Body of pancreas (tissue), 4 donors: ENCODE measurements at regions not wholly inside any gene's neighbourhood (a gene's known extent, or its start where the extent isn't known, plus 50 kb on each side); places are given as distances from the start of the nearest gene placed in this dataset.

Experiments used
- POLR2A ChIP-seq, 3 donors: fragments of 450-650 bp; IDR thresholded peaks; one replicate each; pipeline ENCODE4 v1.6.1; 2016; ENCODE audit warnings: antibody characterized with exemption in 3 of 3, mild to moderate bottlenecking in 2 of 3
- TF ChIP-seq, protein P1 (sequence below), 7 experiments: fragments of 450-650 bp in 4 of 7; fragments of 200-600 bp in 3 of 7; sonication (generic) in 3 of 7; IDR thresholded peaks; one replicate each; pipeline ENCODE4 v1.5.1; 2016 to 2019; ENCODE audit warnings: antibody characterized with exemption in 7 of 7

DNA sequence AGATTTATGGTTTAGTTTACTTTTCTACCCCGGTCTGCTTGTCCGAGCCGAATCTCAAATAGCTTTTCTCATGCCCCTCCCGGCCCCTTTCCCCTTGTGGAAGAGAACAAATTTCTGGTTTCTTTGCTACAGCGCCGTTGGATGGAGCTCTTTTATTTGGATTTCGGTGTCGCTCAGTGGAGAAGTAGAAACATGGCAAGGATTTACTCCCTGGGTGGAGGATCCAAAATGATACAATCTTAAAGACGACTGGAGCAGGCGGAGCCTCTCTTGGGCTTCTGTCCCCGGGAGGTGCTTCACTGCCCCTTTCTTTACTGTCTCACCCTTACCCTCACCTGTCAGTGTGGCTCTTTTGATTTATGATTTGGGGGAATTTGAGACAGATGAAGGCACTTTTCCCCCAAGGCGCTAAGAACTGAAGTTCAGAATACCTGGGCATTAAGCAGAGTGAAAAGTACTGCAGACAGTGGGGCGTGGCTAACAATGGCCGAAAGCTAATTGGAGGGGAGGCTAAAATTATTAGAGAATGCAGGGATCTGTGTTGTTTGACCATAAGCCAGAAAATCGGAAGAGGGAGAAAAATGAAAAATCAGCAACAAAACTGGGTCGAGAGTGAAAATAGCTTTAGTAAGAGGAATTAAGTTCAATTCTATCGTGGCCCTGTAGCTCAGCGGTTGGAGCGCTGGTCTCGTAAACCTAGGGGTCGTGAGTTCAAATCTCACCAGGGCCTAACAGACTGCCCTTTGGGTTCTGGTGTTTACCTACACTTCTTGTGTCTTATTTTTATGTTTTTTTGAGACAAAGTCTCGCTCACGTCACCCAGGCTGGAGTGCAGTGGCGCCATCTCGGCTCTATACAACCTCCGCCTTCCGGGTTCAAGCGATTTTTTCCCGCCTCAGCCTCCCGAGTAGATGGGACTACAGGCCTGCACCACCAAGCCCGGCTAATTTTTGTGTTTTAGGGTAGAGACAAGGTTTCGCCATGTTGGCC lies 145.1 kb upstream of the ZNF184 start:
- TF ChIP-seq POLR2A (IDR thresholded peaks at IDR 0.05), result no peak
- TF ChIP-seq, protein P1, sequence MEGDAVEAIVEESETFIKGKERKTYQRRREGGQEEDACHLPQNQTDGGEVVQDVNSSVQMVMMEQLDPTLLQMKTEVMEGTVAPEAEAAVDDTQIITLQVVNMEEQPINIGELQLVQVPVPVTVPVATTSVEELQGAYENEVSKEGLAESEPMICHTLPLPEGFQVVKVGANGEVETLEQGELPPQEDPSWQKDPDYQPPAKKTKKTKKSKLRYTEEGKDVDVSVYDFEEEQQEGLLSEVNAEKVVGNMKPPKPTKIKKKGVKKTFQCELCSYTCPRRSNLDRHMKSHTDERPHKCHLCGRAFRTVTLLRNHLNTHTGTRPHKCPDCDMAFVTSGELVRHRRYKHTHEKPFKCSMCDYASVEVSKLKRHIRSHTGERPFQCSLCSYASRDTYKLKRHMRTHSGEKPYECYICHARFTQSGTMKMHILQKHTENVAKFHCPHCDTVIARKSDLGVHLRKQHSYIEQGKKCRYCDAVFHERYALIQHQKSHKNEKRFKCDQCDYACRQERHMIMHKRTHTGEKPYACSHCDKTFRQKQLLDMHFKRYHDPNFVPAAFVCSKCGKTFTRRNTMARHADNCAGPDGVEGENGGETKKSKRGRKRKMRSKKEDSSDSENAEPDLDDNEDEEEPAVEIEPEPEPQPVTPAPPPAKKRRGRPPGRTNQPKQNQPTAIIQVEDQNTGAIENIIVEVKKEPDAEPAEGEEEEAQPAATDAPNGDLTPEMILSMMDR (IDR thresholded peaks at IDR 0.05), result no peak
